ENCODE measurements at regions not wholly inside any gene's neighbourhood (a gene's known extent, or its start where the extent isn't known, plus 50 kb on each side); places are given as distances from the start of the nearest gene placed in this dataset.

- H3K4me2 ChIP-seq (replicated peaks; ENCODE audit: low read depth, low read length, poor library complexity, severe bottlenecking) = no peak overlapping the region
- peaks cover 0 to 7% (median 1%) of the 10 kb centered on the region in 3 donors for H3K9me3 ChIP-seq (ENCODE audit: control extremely low read depth in 1 of 3, control insufficient read depth in 2 of 3, insufficient read depth in 1 of 3, low read length in 2 of 3)
- no peaks in the 10 kb centered on the region for H3K27me3 ChIP-seq (replicated peaks in 1 of 4; ENCODE audit: control extremely low read depth in 1 of 4, control insufficient read depth in 3 of 4, insufficient read depth in 4 of 4, low read length in 3 of 4)
- Mint-ChIP-seq H3K27me3 (no peaks in the 10 kb centered on the region), H3K4me1 (no peaks in the 10 kb centered on the region), H3K27ac (no peak overlapping the region), H3K9me3 (ENCODE audit: insufficient read depth) (peaks cover 5% of the 10 kb centered on the region), H3K4me3 (no peak overlapping the region)
- no peaks in the 10 kb centered on the region for H3K4me1 ChIP-seq (ENCODE audit: control insufficient read depth in 2 of 2, insufficient read depth in 2 of 2, low read length in 2 of 2)
- WGBS (ENCODE audit: insufficient coverage) = 100% methylated on average over 1 of the region's 3 CpGs
- intact Hi-C loops (cut with micrococcal nuclease) = no loop called here
- no peak overlapping the region for H3K27ac ChIP-seq (ENCODE audit: low read length in 2 of 2)
- H3K79me2 ChIP-seq (ENCODE audit: control insufficient read depth, insufficient read depth, low read length) = no peaks in the 10 kb centered on the region
- no peak overlapping the region for H3K9ac ChIP-seq (ENCODE audit: low read length)
- no peaks in the 10 kb centered on the region for H4K20me1 ChIP-seq (ENCODE audit: control insufficient read depth, insufficient read depth, low read length, poor library complexity, severe bottlenecking)
- no peak for ATAC-seq (ENCODE audit: low read depth)
- CTCF ChIA-PET = no interaction called here
- no peaks in the 10 kb centered on the region for H3K36me3 ChIP-seq (replicated peaks in 1 of 2; ENCODE audit: control extremely low read depth in 1 of 2, control insufficient read depth in 1 of 2, extremely low read depth in 1 of 2, insufficient read depth in 2 of 2, low read length in 1 of 2)
- no peak overlapping the region for H3K4me3 ChIP-seq (ENCODE audit: control extremely low read depth in 1 of 5, extremely low read depth in 1 of 5, insufficient read depth in 1 of 5, low read depth in 2 of 5, low read length in 4 of 5)
- POLR2A ChIA-PET = no interaction called here
- H2AFZ ChIP-seq (ENCODE audit: insufficient read depth, low read depth, low read length, poor library complexity, severe bottlenecking) = no peak overlapping the region
- no peak for TF ChIP-seq EZH2 (IDR thresholded peaks at IDR 0.05; ENCODE audit: borderline replicate concordance, insufficient read depth, low read depth, low read length, poor library complexity, severe bottlenecking)
- TF ChIP-seq CTCF (IDR thresholded peaks at IDR 0.05) = no peak
- DNase-seq = no peak
Measured at GRCh38 chr13:83190020-83190419, 692.3 kb downstream of the SLITRK1 start.

GRCh38 chr13:83184819-83185218, 697.5 kb downstream of the SLITRK1 start:
- TF ChIP-seq EZH2 (IDR thresholded peaks at IDR 0.05; ENCODE audit: borderline replicate concordance, insufficient read depth, low read depth, low read length, poor library complexity, severe bottlenecking) (no peak), CTCF (IDR thresholded peaks at IDR 0.05) (no peak)
- CTCF ChIA-PET = no interaction called here
- ATAC-seq (ENCODE audit: low read depth) (no peak), DNase-seq (no peak)
- POLR2A ChIA-PET = no interaction called here
- intact Hi-C loops (cut with micrococcal nuclease) = no loop called here
- Mint-ChIP-seq H3K4me3 (no peak overlapping the region), H3K27me3 (no peaks in the 10 kb centered on the region), H3K27ac (no peak overlapping the region), H3K9me3 (ENCODE audit: insufficient read depth) (peaks cover 3% of the 10 kb centered on the region), H3K4me1 (no peaks in the 10 kb centered on the region)
- Histone ChIP-seq H3K36me3 (replicated peaks in 1 of 2; ENCODE audit: control extremely low read depth in 1 of 2, control insufficient read depth in 1 of 2, extremely low read depth in 1 of 2, insufficient read depth in 2 of 2, low read length in 1 of 2) (no peaks in the 10 kb centered on the region), H2AFZ (ENCODE audit: insufficient read depth, low read depth, low read length, poor library complexity, severe bottlenecking) (no peak overlapping the region), H4K20me1 (ENCODE audit: control insufficient read depth, insufficient read depth, low read length, poor library complexity, severe bottlenecking) (no peaks in the 10 kb centered on the region), H3K27ac (ENCODE audit: low read length in 2 of 2) (no peak overlapping the region), H3K4me3 (ENCODE audit: control extremely low read depth in 1 of 5, extremely low read depth in 1 of 5, insufficient read depth in 1 of 5, low read depth in 2 of 5, low read length in 4 of 5) (no peak overlapping the region), H3K4me1 (ENCODE audit: control insufficient read depth in 2 of 2, insufficient read depth in 2 of 2, low read length in 2 of 2) (no peaks in the 10 kb centered on the region), H3K9ac (ENCODE audit: low read length) (no peak overlapping the region), H3K9me3 (ENCODE audit: control extremely low read depth in 1 of 3, control insufficient read depth in 2 of 3, insufficient read depth in 1 of 3, low read length in 2 of 3) (peaks cover 0 to 22% (median 0%) of the 10 kb centered on the region in 3 donors), H3K79me2 (ENCODE audit: control insufficient read depth, insufficient read depth, low read length) (no peaks in the 10 kb centered on the region), H3K27me3 (replicated peaks in 1 of 4; ENCODE audit: control extremely low read depth in 1 of 4, control insufficient read depth in 3 of 4, insufficient read depth in 4 of 4, low read length in 3 of 4) (no peaks in the 10 kb centered on the region), H3K4me2 (replicated peaks; ENCODE audit: low read depth, low read length, poor library complexity, severe bottlenecking) (no peak overlapping the region)
- no CpG with 5 or more reads among the region's 2 CpGs for WGBS (ENCODE audit: insufficient coverage)
